NCI-H2196 (cell line): ENCODE measurements at regions not wholly inside any gene's neighbourhood (a gene's known extent, or its start where the extent isn't known, plus 50 kb on each side); places are given as distances from the start of the nearest gene placed in this dataset.

Source experiments
- DNase-seq: peaks from one replicate; lab custom pipeline; 2025; ENCODE audit not compliant: unreplicated experiment; lab: John Stamatoyannopoulos, UW

GRCh38 chr6:40803897-40804702 is 216.9 kb upstream of the LRFN2 start:
- no peak for DNase-seq

- DNase-seq: no peak
Observed at GRCh38 chr6:40802481-40802880, 215.3 kb upstream of the LRFN2 start.

- no peak for DNase-seq
Observed at GRCh38 chr6:40799296-40800140, 212.4 kb upstream of the LRFN2 start.

- no peak for DNase-seq
Observed at GRCh38 chr6:40798069-40798770, 211.1 kb upstream of the LRFN2 start.

- DNase-seq: no peak
Observed at GRCh38 chr6:40796260-40797221, 209.4 kb upstream of the LRFN2 start.

GRCh38 chr6:40794586-40794985 is 207.4 kb upstream of the LRFN2 start:
- DNase-seq: no peak

GRCh38 chr6:40792183-40792582 is 205.0 kb upstream of the LRFN2 start:
- DNase-seq: no peak

GRCh38 chr6:40791004-40791403 is 203.8 kb upstream of the LRFN2 start:
- no peak for DNase-seq

GRCh38 chr6:40788661-40789655 is 201.8 kb upstream of the LRFN2 start:
- DNase-seq: no peak

GRCh38 chr6:40782355-40782754 is 195.2 kb upstream of the LRFN2 start:
- DNase-seq: no peak

- DNase-seq: no peak
Observed at GRCh38 chr6:40780637-40781036, 193.5 kb upstream of the LRFN2 start.

- no peak for DNase-seq
Observed at GRCh38 chr6:40779409-40779808, 192.2 kb upstream of the LRFN2 start.

- DNase-seq: no peak
Observed at GRCh38 chr6:40778918-40779317, 191.8 kb upstream of the LRFN2 start.

- DNase-seq: no peak
Observed at GRCh38 chr6:40778196-40778595, 191.0 kb upstream of the LRFN2 start.

- no peak for DNase-seq
Observed at GRCh38 chr6:40774932-40775331, 187.8 kb upstream of the LRFN2 start.

GRCh38 chr6:40770794-40771193 is 183.6 kb upstream of the LRFN2 start:
- DNase-seq: no peak

- no peak for DNase-seq
Observed at GRCh38 chr6:40764726-40765125, 177.6 kb upstream of the LRFN2 start.

- no peak for DNase-seq
Observed at GRCh38 chr6:40762981-40763380, 175.8 kb upstream of the LRFN2 start.

- DNase-seq: no peak
Observed at GRCh38 chr6:40760887-40761286, 173.7 kb upstream of the LRFN2 start.
